ENCODE measurements at regions not wholly inside any gene's neighbourhood (a gene's known extent, or its start where the extent isn't known, plus 50 kb on each side); places are given as distances from the start of the nearest gene placed in this dataset.
"Not testable (repeated sequence)": the region's sequence is repeated elsewhere in the genome, so short reads cannot be mapped to it uniquely, and the experiment has no call there.

DNA sequence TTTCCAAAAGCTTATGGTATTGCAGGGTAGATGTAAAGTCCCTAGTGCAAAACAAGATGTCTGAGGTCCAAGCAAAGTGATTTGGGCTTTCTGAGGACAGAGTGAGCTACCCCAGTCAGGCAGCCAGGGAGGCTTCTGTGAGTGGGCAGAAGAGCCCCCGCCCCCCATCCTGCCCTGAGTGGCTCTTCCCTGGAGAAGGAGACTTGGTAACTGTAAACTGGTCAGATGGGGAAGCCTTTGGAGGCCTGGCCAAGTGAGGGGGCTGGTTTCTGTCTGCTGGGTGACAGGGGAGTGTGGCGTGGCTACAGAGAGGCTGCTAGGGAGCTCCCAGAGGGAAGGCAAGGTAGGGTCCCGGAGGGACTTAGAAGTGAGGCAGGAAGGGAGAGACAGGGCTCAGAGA is 181.3 kb upstream of the HAAO start:
- no peak overlapping the region for H3K4me3 ChIP-seq (ENCODE audit: low read depth, low read length)
- TF ChIP-seq, protein P1, sequence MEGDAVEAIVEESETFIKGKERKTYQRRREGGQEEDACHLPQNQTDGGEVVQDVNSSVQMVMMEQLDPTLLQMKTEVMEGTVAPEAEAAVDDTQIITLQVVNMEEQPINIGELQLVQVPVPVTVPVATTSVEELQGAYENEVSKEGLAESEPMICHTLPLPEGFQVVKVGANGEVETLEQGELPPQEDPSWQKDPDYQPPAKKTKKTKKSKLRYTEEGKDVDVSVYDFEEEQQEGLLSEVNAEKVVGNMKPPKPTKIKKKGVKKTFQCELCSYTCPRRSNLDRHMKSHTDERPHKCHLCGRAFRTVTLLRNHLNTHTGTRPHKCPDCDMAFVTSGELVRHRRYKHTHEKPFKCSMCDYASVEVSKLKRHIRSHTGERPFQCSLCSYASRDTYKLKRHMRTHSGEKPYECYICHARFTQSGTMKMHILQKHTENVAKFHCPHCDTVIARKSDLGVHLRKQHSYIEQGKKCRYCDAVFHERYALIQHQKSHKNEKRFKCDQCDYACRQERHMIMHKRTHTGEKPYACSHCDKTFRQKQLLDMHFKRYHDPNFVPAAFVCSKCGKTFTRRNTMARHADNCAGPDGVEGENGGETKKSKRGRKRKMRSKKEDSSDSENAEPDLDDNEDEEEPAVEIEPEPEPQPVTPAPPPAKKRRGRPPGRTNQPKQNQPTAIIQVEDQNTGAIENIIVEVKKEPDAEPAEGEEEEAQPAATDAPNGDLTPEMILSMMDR (IDR thresholded peaks at IDR 0.05; ENCODE audit: insufficient read depth, low read depth, low read length), result no peak
- DNase-seq (ENCODE audit: low read depth), result peak; percentile 40

DNA sequence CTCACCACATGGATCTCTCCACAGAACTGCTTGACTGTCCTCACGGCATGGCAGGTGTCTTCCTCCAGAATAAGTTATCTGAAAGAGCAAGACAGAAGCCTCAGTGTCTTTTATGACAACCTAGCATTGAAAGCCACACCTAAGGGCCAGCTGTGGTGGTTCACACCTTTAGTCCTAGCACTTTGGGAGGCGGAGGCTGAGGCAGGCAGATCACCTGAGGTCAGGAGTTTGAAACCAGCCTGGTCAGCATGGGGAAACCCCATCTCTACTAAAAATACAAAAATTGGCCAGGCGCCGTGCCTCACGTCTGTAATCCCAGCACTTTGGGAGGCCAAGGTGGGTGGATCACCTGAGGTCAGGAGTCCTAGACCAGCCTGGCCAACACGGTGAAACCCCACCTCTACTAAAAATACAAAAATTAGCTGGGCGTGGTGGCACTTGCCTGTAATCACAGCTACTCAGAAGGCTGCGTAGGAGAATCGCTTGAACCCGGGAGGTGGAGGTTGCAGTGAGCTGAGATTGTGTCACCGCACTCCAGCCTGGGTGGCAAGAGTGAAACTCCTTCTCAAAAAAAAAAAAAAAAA is 180.6 kb upstream of the HAAO start:
- DNase-seq (ENCODE audit: low read depth); H3K4me3 ChIP-seq (ENCODE audit: low read depth, low read length): not testable (repeated sequence)

DNA sequence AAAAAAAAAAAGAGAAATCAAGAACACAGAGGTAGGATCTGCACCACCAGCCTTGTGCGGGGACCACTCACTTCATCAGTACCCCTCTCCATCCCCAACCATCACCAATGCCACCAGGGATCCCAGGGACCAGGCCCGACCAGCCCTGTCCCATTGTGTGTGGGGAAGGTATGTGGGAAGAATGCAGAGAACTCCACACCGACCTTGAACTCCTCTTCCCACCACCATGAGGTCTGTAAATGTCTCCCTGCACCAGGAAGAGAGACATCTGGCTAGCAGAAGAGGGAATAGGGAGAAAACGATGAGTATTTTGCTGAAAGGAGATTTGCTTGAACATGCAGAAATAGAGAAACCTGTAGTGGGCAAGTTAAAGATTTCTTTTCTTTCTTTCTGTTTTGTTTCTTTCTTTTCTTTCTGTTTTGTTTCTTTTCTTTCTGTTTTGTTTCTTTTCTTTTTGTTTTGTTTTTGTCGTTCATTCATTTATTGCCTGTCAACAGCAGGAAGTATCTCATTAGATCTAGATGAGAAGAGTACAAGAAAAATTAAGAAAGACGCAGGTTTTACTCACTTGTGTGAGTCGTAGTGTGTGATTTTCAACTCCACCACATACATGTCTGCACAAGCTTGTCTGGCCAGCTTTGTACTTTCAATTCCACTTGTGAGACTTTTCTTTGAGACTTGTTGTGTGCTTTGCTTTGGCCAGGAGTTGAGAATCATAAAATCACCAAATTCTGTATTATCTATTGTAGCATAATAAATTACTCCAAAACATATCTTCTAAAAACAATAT is 179.8 kb upstream of the HAAO start:
- DNase-seq (ENCODE audit: low read depth), result peak; percentile 74
- H3K4me3 ChIP-seq (ENCODE audit: low read depth, low read length), result no peak overlapping the region
- TF ChIP-seq, protein P1 (IDR thresholded peaks at IDR 0.05; ENCODE audit: insufficient read depth, low read depth, low read length), result no peak

DNA sequence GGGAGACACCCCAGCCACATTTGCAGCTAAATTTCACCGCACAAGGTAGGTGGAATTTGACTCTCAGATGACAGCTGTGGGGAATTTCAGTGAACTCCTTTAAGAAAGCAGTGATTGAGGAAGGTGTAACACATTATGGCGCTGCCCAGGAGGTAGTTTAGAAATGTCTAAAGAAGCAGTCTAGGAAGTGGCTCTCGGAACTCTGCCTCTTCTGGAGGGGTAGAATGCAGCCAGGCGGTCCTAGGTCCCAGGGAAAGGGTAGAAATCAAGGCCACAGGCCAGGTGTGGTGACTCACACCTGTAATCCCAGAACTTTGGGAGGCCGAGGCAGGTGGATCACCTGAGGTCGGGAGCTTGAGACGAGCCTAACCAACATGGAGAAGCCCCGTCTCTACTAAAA is 179.0 kb upstream of the HAAO start:
- no peak overlapping the region for H3K4me3 ChIP-seq (ENCODE audit: low read depth, low read length)
- TF ChIP-seq, protein P1 (IDR thresholded peaks at IDR 0.05; ENCODE audit: insufficient read depth, low read depth, low read length), result no peak
- DNase-seq (ENCODE audit: low read depth), result no peak

DNA sequence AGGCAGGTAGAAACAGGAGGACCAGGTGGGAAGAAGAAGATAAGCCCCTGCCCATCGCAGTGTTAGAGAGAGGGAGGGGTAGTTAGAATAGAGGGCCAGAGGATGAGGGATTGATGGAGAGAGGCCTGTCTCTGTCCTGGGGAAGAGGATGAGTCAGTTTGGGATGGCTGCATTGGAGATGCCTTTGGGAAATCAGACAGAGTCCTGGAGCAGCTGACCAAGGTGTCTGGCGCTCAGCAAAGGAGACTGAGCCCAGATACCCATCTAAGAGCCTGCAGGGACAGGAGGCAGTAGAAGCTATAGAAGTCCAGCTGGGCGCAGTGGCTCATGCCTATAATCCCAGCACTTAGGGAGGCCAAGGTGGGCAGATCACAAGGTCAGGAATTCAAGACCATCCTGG is 177.8 kb upstream of the HAAO start:
- DNase-seq (ENCODE audit: low read depth), result no peak
- TF ChIP-seq, protein P1 (IDR thresholded peaks at IDR 0.05; ENCODE audit: insufficient read depth, low read depth, low read length), result no peak
- H3K4me3 ChIP-seq (ENCODE audit: low read depth, low read length), result no peak overlapping the region

DNA sequence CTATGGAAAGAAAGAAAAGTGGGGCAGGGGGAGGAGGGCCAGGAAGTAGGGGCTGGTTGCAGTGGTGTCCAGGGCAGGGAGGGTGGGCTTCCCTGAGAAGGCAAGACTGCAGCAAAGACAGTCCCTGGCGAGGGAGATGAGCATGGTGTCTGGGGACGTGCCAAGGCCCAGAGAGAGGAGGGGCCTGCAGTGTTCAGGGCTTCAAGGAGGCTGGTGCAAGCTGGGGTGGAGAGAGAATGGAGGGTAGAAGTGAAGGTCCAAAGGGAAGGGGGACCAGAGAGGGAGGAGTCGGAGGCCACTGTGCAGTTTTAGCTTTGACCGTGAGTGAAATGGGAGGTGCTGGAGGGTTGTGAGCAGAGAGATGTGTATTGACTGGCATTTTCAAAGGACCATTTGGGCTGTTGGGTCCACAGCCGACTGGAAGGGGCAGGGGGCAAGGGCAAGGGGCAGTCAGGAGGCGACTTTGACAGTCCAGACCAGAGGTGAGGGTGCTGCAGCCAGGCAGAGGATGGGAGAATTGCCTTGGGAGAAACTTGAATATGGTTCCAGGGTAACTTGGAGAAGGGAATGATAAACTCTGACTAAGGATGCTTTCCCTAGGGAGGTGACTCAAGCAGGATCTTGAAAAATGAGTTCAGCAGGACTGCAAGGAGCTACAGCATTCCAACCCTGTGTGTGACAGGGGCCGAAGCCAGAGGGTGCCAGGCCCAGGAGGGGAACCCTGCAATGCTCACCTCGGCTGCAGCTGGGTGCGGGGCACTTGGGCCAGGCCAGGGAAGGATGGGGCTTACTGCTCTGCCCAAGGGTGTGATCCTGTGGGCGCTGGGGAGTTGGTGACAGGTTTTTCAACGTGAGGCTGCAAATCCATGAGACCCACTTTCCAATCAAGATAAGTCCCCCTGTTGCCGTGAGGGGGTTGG is 177.1 kb upstream of the HAAO start:
- TF ChIP-seq, protein P1 (IDR thresholded peaks at IDR 0.05; ENCODE audit: insufficient read depth, low read depth, low read length), result no peak
- no peak overlapping the region for H3K4me3 ChIP-seq (ENCODE audit: low read depth, low read length)
- DNase-seq (ENCODE audit: low read depth), result peak; percentile 58

Measured in fibroblast of villous mesenchyme (primary cell).